ENCODE measurements at regions not wholly inside any gene's neighbourhood (a gene's known extent, or its start where the extent isn't known, plus 50 kb on each side); places are given as distances from the start of the nearest gene placed in this dataset.

DNA sequence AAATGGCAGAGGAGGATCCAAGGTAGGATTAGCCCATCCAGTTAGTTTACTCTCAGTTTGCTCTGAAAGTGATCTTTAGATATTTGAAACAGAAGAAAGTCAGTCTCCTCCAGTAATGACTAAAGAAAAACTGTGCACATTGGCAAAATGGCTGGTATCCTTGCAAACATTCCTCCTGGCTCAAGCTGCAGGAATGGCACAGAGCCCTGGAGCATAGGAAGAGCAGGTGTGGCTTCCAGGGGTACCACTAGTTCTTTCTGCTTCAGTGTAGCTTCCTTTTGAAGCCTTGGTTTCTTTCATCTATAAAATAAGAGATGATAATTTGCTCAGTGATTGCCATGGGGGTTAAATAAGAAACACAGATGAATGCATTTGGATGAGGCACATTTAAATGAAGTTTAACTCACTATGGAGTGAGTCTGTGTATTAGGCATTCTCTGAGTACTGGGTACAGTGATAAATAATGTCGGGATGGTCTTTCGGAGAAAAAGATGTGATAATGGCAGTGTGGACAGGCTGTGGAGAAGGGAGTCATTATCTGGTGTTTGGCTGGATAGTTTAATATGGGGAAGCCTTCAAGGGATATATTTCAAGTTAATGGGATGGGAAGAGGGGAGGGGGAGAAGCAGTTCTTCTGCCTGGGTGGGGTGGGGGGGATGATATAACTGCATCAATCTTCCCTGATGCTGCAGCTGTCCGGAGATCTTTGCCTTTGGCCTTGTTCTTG, 217.3 kb upstream of the KLF4 start:
- ATAC-seq (ENCODE audit: insufficient read depth, low FRiP score) (no peak), DNase-seq (no peak)
- H3K9me3 ChIP-seq (ENCODE audit: control insufficient read depth in 4 of 4, insufficient read depth in 3 of 4, low read length in 3 of 4) = peaks cover 0 to 3% (median 1%) of the 10 kb centered on the region in 4 donors
- no peak overlapping the region for H3K27ac ChIP-seq (ENCODE audit: low read depth in 1 of 2, low read length in 1 of 2)
- H3K4me1 ChIP-seq (ENCODE audit: control insufficient read depth in 5 of 5, insufficient read depth in 5 of 5, low read length in 5 of 5) = peaks cover 0 to 4% (median 3%) of the 10 kb centered on the region in 5 donors
- TF ChIP-seq, protein P1, sequence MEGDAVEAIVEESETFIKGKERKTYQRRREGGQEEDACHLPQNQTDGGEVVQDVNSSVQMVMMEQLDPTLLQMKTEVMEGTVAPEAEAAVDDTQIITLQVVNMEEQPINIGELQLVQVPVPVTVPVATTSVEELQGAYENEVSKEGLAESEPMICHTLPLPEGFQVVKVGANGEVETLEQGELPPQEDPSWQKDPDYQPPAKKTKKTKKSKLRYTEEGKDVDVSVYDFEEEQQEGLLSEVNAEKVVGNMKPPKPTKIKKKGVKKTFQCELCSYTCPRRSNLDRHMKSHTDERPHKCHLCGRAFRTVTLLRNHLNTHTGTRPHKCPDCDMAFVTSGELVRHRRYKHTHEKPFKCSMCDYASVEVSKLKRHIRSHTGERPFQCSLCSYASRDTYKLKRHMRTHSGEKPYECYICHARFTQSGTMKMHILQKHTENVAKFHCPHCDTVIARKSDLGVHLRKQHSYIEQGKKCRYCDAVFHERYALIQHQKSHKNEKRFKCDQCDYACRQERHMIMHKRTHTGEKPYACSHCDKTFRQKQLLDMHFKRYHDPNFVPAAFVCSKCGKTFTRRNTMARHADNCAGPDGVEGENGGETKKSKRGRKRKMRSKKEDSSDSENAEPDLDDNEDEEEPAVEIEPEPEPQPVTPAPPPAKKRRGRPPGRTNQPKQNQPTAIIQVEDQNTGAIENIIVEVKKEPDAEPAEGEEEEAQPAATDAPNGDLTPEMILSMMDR (IDR thresholded peaks at IDR 0.05; ENCODE audit: control extremely low read depth, extremely low read depth) = no peak
- H3K4me3 ChIP-seq = no peak overlapping the region
- no peaks in the 10 kb centered on the region for H3K36me3 ChIP-seq (ENCODE audit: control insufficient read depth in 4 of 4, insufficient read depth in 4 of 4, low read length in 4 of 4)
- H3K27me3 ChIP-seq (ENCODE audit: control insufficient read depth in 3 of 3, insufficient read depth in 3 of 3, low read length in 2 of 3) = no peaks in the 10 kb centered on the region
- 85 to 98% methylated on average over 3 of the region's 3 CpGs for WGBS, 2 donors
- no peak overlapping the region for H3K9ac ChIP-seq (ENCODE audit: insufficient read depth in 1 of 2, low read length in 2 of 2)

DNA sequence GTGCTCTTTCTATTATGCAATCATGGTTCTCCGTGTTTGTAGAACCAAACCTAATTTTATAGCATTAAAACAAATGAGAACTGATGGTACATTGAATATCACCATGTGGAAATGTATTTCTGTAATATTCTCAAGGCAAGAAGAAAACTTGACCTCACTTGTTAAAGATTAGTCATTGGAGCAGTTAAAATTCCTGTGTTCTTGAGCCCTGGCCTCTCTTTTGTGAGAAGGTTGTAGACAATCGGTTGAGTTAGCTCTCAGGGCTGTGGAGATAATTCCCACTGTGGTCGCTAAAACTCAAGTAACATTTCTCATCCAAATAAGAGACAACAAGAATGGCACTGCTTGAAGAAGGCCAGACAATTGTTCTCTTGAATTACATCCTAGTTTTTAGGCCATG, 216.0 kb upstream of the KLF4 start:
- no peak overlapping the region for H3K9ac ChIP-seq (ENCODE audit: insufficient read depth in 1 of 2, low read length in 2 of 2)
- no peaks in the 10 kb centered on the region for H3K36me3 ChIP-seq (ENCODE audit: control insufficient read depth in 4 of 4, insufficient read depth in 4 of 4, low read length in 4 of 4)
- DNase-seq = no peak
- peaks cover 0 to 4% (median 3%) of the 10 kb centered on the region in 5 donors for H3K4me1 ChIP-seq (ENCODE audit: control insufficient read depth in 5 of 5, insufficient read depth in 5 of 5, low read length in 5 of 5)
- no peak overlapping the region for H3K27ac ChIP-seq (ENCODE audit: low read depth in 1 of 2, low read length in 1 of 2)
- no peaks in the 10 kb centered on the region for H3K27me3 ChIP-seq (ENCODE audit: control insufficient read depth in 3 of 3, insufficient read depth in 3 of 3, low read length in 2 of 3)
- TF ChIP-seq, protein P1 (IDR thresholded peaks at IDR 0.05; ENCODE audit: control extremely low read depth, extremely low read depth) = no peak
- H3K4me3 ChIP-seq = no peak overlapping the region
- ATAC-seq (ENCODE audit: insufficient read depth, low FRiP score) = no peak
- H3K9me3 ChIP-seq (ENCODE audit: control insufficient read depth in 4 of 4, insufficient read depth in 3 of 4, low read length in 3 of 4) = peaks cover 0 to 3% (median 1%) of the 10 kb centered on the region in 4 donors
- WGBS, 2 donors = 77 to 85% methylated on average over 3 of the region's 3 CpGs

DNA sequence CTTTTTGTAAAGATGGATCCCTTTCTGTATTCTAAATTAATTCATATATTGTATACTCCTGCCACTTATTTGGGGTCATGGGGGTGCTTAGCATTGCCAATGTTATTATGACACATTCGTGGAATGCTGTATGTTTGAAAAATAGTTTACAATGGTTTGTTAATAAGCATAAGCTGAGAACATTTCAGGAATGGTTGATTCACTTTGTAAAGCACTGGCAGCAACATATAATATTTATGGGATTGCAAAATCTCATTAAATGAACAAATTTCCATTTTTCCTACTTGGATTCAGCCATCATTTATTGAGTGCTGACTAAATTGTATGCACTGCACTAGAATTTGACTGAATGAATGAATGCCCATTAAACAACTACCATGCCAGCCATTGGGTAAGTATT, 215.2 kb upstream of the KLF4 start:
- Histone ChIP-seq H3K9me3 (ENCODE audit: control insufficient read depth in 4 of 4, insufficient read depth in 3 of 4, low read length in 3 of 4) (peaks cover 0 to 3% (median 1%) of the 10 kb centered on the region in 4 donors), H3K36me3 (ENCODE audit: control insufficient read depth in 4 of 4, insufficient read depth in 4 of 4, low read length in 4 of 4) (no peaks in the 10 kb centered on the region), H3K4me1 (ENCODE audit: control insufficient read depth in 5 of 5, insufficient read depth in 5 of 5, low read length in 5 of 5) (peaks cover 0 to 4% (median 3%) of the 10 kb centered on the region in 5 donors), H3K4me3 (no peak overlapping the region), H3K27ac (ENCODE audit: low read depth in 1 of 2, low read length in 1 of 2) (no peak overlapping the region), H3K27me3 (ENCODE audit: control insufficient read depth in 3 of 3, insufficient read depth in 3 of 3, low read length in 2 of 3) (no peaks in the 10 kb centered on the region), H3K9ac (ENCODE audit: insufficient read depth in 1 of 2, low read length in 2 of 2) (no peak overlapping the region)
- 75 to 86% methylated on average over 1 of the region's 1 CpG for WGBS, 2 donors
- no peak for ATAC-seq (ENCODE audit: insufficient read depth, low FRiP score)
- peak in 2 of 3 donors; percentile 45 to 47 for DNase-seq
- TF ChIP-seq, protein P1 (IDR thresholded peaks at IDR 0.05; ENCODE audit: control extremely low read depth, extremely low read depth) = no peak
